SK-N-SH treated with all-trans-retinoic acid at 6 μM for 48 hours (cell line): ENCODE measurements at regions not wholly inside any gene's neighbourhood (a gene's known extent, or its start where the extent isn't known, plus 50 kb on each side); places are given as distances from the start of the nearest gene placed in this dataset.

Experiments used
- ATAC-seq: fragments of 200-7000 bp; cut with Tn5 transposase; 3 replicates; pipeline ENCODE4 v1.9.1; 2020; ENCODE audit warnings: mild to moderate bottlenecking, moderate library complexity
- ARNTL ChIP-seq: fragments of 450-650 bp; formaldehyde crosslinking; IDR thresholded peaks from 2 replicates; pipeline ENCODE4 v1.5.0; 2020; ENCODE audit warnings: low read depth, mild to moderate bottlenecking, moderate library complexity, borderline replicate concordance
- BACH2 ChIP-seq: fragments of 250-450 bp; sonication (Bioruptor Pico); IDR thresholded peaks from 2 replicates; pipeline ENCODE4 v1.9.0; 2021; ENCODE audit warnings: mild to moderate bottlenecking, borderline replicate concordance
- CSDC2 ChIP-seq: fragments of 250-450 bp; sonication (Bioruptor Pico); IDR thresholded peaks from 2 replicates; pipeline ENCODE4 v1.5.0; 2020; ENCODE audit warnings: mild to moderate bottlenecking, moderate library complexity
- ESRRG ChIP-seq: fragments of 250-450 bp; sonication (Bioruptor Pico); IDR thresholded peaks from 2 replicates; pipeline ENCODE4 v1.6.1; 2021; ENCODE audit warnings: mild to moderate bottlenecking
- GLIS3 ChIP-seq: fragments of 250-450 bp; sonication (Bioruptor Pico); IDR thresholded peaks from 2 replicates; pipeline ENCODE4 v1.5.0; 2020; ENCODE audit warnings: mild to moderate bottlenecking, moderate library complexity
- ISL1 ChIP-seq: fragments of 250-450 bp; sonication (Bioruptor Pico); IDR thresholded peaks from 2 replicates; pipeline ENCODE4 v2.1.2; 2022; ENCODE audit warnings: mild to moderate bottlenecking, moderate library complexity
- OSR1 ChIP-seq: fragments of 250-450 bp; sonication (Bioruptor Pico); IDR thresholded peaks from 2 replicates; pipeline ENCODE4 v1.8.0; 2022; ENCODE audit warnings: moderate library complexity, mild to moderate bottlenecking, inconsistent platforms
- PPARA ChIP-seq: fragments of 250-450 bp; sonication (Bioruptor Pico); IDR thresholded peaks from 2 replicates; pipeline ENCODE4 v1.5.0; 2020; ENCODE audit warnings: mild to moderate bottlenecking, borderline replicate concordance
- RARB ChIP-seq: fragments of 250-450 bp; sonication (Bioruptor Pico); IDR thresholded peaks from 2 replicates; pipeline ENCODE4 v1.8.0; 2021; ENCODE audit warnings: mild to moderate bottlenecking, moderate library complexity
- SNAI2 ChIP-seq: fragments of 250-450 bp; sonication (Bioruptor Pico); IDR thresholded peaks from 2 replicates; pipeline ENCODE4 v1.5.0; 2020; ENCODE audit warnings: mild to moderate bottlenecking, moderate library complexity
- TCF4 ChIP-seq: fragments of 250-450 bp; sonication (Bioruptor Pico); IDR thresholded peaks from 2 replicates; pipeline ENCODE4 v1.8.0; 2021; ENCODE audit warnings: mild to moderate bottlenecking, moderate library complexity, borderline replicate concordance
- TOX ChIP-seq: fragments of 250-450 bp; sonication (Bioruptor Pico); IDR thresholded peaks from 2 replicates; pipeline ENCODE4 v1.8.0; 2021; ENCODE audit warnings: mild to moderate bottlenecking, moderate library complexity, borderline replicate concordance
- ZC3H10 ChIP-seq: fragments of 250-450 bp; sonication (Bioruptor Pico); IDR thresholded peaks from 2 replicates; pipeline ENCODE4 v1.5.1; 2021; ENCODE audit warnings: mild to moderate bottlenecking, moderate library complexity
- ZFP3 ChIP-seq: fragments of 250-450 bp; sonication (Bioruptor Pico); IDR thresholded peaks from 2 replicates; pipeline ENCODE4 v1.5.0; 2020; ENCODE audit warnings: mild to moderate bottlenecking, moderate library complexity
- ZFP30 ChIP-seq: fragments of 450-650 bp; formaldehyde crosslinking; IDR thresholded peaks from 2 replicates; pipeline ENCODE4 v1.5.0; 2022; ENCODE audit warnings: mild to moderate bottlenecking, moderate library complexity
- ZNF565 ChIP-seq: fragments of 450-650 bp; formaldehyde crosslinking; conservative IDR thresholded peaks from 2 replicates; pipeline ENCODE4 v1.5.0; 2020; ENCODE audit warnings: low read depth, mild to moderate bottlenecking, moderate library complexity
- ZNF70 ChIP-seq: fragments of 450-650 bp; formaldehyde crosslinking; IDR thresholded peaks from 2 replicates; pipeline ENCODE4 v1.5.0; 2020; ENCODE audit warnings: mild to moderate bottlenecking, moderate library complexity
- TF ChIP-seq, protein P1 (sequence below): fragments of 250-450 bp; sonication (Bioruptor Pico); IDR thresholded peaks from 2 replicates; pipeline ENCODE4 v1.5.1; 2021; ENCODE audit warnings: mild to moderate bottlenecking, moderate library complexity
- TF ChIP-seq, protein P2 (sequence below): fragments of 250-450 bp; sonication (Bioruptor Pico); IDR thresholded peaks from 2 replicates; pipeline ENCODE4 v1.5.0; 2020; ENCODE audit warnings: mild to moderate bottlenecking, moderate library complexity
- TF ChIP-seq, protein P3 (sequence below): fragments of 250-450 bp; sonication (Bioruptor Pico); IDR thresholded peaks from 2 replicates; pipeline ENCODE4 v1.8.0; 2020; ENCODE audit warnings: mild to moderate bottlenecking, moderate library complexity, borderline replicate concordance
- TF ChIP-seq, protein P4 (sequence below): fragments of 250-450 bp; sonication (Bioruptor Pico); IDR thresholded peaks from 2 replicates; pipeline ENCODE4 v1.8.0; 2021; ENCODE audit warnings: low read depth, mild to moderate bottlenecking, moderate library complexity, borderline replicate concordance

DNA sequence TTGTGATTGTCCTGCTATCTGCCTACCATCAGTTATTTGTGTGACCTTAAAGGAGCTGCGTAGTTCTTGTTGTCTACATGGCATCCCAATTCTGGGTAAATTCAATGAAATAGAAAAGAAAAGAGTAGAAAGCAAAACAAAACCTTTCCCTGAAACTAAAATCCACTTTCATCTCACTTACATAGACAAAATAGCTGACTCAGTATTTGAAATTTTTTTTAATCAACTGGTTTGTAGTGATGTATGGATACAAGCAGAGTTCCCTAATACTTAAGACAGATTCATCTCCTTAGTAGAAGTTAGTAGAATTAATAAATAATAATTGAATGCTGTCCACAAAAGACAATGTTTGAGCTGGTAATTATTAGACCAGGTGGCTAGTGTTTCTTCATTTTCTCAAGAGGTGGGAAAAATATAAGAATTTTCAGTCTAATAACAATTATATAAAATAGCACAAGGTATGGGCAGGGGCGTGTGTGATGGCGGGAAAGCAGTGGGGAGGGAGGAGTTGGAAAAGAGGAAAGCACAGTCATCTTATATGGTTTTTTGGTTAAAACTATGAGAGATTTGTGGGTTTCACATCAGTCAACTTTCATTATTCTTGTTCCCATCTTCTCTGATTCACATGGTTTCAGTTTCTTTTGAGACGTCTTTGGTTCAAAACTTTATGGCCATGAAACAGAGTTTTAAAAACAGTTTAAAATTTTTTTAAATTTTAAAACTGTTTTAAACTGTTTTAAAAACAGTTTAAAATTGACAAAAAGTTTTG, 275.2 kb downstream of the SPRY1 start (continued):
- no peak for TF ChIP-seq BACH2 (CRISPR knock-in tag)
- TF ChIP-seq, protein P1, sequence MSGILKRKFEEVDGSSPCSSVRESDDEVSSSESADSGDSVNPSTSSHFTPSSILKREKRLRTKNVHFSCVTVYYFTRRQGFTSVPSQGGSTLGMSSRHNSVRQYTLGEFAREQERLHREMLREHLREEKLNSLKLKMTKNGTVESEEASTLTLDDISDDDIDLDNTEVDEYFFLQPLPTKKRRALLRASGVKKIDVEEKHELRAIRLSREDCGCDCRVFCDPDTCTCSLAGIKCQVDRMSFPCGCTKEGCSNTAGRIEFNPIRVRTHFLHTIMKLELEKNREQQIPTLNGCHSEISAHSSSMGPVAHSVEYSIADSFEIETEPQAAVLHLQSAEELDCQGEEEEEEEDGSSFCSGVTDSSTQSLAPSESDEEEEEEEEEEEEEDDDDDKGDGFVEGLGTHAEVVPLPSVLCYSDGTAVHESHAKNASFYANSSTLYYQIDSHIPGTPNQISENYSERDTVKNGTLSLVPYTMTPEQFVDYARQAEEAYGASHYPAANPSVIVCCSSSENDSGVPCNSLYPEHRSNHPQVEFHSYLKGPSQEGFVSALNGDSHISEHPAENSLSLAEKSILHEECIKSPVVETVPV (CRISPR knock-in tag): no peak
- TF ChIP-seq, all 23 proteins: peak for 0

DNA sequence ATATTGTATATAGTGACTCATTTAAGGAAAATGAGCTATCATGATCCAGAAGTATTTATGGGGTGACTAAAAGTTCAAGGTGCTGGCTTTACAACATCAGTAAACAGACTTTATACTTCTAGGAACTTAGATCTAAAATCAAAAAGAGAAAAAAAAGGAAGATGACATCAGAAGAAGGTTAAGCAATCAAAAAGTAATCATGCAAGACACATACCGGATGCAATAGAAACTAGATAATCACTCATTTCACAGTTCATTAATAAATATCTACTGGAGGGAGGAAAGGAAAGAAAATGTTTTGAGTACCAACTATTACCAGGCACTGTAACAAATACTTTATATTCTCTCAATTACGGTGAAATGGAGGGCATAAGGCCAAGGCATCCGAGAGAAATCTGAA, 276.4 kb downstream of the SPRY1 start:
- ATAC-seq: no peak
- TF ChIP-seq ISL1 (CRISPR knock-in tag) (0 out of 2 replicates have a peak, but pooled peaks have one; percentile 16), ZFP3 (CRISPR knock-in tag) (no peak), ZNF565 (no peak)
- TF ChIP-seq, all 23 proteins: peak for 1

DNA sequence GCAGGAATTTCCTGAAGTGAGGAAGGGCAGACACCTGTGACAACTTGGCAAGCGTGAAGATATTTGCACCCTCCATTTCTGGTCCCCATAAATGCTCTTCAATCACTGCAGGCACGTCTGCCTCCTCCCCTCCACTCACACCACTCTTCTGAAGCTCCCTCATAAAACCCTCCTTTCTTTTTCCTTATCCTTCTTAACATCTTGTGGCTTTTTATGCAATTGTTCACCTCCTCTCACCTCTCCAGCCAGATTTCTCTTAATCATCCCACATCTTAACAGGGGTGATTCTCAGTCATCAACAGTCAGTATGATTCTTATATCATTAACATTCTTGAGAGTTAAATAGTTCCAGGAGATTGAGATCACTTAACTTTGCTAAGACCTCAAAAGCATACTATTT, 277.4 kb downstream of the SPRY1 start:
- TF ChIP-seq RARB (CRISPR knock-in tag): no peak
- TF ChIP-seq ZNF565: no peak
- TF ChIP-seq, protein P2, sequence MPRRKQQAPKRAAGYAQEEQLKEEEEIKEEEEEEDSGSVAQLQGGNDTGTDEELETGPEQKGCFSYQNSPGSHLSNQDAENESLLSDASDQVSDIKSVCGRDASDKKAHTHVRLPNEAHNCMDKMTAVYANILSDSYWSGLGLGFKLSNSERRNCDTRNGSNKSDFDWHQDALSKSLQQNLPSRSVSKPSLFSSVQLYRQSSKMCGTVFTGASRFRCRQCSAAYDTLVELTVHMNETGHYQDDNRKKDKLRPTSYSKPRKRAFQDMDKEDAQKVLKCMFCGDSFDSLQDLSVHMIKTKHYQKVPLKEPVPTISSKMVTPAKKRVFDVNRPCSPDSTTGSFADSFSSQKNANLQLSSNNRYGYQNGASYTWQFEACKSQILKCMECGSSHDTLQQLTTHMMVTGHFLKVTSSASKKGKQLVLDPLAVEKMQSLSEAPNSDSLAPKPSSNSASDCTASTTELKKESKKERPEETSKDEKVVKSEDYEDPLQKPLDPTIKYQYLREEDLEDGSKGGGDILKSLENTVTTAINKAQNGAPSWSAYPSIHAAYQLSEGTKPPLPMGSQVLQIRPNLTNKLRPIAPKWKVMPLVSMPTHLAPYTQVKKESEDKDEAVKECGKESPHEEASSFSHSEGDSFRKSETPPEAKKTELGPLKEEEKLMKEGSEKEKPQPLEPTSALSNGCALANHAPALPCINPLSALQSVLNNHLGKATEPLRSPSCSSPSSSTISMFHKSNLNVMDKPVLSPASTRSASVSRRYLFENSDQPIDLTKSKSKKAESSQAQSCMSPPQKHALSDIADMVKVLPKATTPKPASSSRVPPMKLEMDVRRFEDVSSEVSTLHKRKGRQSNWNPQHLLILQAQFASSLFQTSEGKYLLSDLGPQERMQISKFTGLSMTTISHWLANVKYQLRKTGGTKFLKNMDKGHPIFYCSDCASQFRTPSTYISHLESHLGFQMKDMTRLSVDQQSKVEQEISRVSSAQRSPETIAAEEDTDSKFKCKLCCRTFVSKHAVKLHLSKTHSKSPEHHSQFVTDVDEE: no peak
- TF ChIP-seq, protein P3, sequence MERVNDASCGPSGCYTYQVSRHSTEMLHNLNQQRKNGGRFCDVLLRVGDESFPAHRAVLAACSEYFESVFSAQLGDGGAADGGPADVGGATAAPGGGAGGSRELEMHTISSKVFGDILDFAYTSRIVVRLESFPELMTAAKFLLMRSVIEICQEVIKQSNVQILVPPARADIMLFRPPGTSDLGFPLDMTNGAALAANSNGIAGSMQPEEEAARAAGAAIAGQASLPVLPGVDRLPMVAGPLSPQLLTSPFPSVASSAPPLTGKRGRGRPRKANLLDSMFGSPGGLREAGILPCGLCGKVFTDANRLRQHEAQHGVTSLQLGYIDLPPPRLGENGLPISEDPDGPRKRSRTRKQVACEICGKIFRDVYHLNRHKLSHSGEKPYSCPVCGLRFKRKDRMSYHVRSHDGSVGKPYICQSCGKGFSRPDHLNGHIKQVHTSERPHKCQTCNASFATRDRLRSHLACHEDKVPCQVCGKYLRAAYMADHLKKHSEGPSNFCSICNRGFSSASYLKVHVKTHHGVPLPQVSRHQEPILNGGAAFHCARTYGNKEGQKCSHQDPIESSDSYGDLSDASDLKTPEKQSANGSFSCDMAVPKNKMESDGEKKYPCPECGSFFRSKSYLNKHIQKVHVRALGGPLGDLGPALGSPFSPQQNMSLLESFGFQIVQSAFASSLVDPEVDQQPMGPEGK (CRISPR knock-in tag): no peak
- TF ChIP-seq ESRRG (CRISPR knock-in tag): no peak
- no peak for TF ChIP-seq CSDC2 (CRISPR knock-in tag)
- TF ChIP-seq ISL1 (CRISPR knock-in tag): no peak
- no peak for TF ChIP-seq SNAI2 (CRISPR knock-in tag)
- TF ChIP-seq GLIS3 (CRISPR knock-in tag): no peak
- TF ChIP-seq OSR1 (CRISPR knock-in tag): no peak
- no peak for TF ChIP-seq PPARA (CRISPR knock-in tag)
- TF ChIP-seq, protein P1 (CRISPR knock-in tag): no peak
- no peak for TF ChIP-seq ARNTL (CRISPR knock-in tag)
- TF ChIP-seq, protein P4, sequence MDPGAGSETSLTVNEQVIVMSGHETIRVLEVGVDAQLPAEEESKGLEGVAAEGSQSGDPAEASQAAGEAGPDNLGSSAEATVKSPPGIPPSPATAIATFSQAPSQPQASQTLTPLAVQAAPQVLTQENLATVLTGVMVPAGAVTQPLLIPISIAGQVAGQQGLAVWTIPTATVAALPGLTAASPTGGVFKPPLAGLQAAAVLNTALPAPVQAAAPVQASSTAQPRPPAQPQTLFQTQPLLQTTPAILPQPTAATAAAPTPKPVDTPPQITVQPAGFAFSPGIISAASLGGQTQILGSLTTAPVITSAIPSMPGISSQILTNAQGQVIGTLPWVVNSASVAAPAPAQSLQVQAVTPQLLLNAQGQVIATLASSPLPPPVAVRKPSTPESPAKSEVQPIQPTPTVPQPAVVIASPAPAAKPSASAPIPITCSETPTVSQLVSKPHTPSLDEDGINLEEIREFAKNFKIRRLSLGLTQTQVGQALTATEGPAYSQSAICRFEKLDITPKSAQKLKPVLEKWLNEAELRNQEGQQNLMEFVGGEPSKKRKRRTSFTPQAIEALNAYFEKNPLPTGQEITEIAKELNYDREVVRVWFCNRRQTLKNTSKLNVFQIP (CRISPR knock-in tag): no peak
- no peak for TF ChIP-seq ZFP30 (CRISPR knock-in tag)
- TF ChIP-seq ZNF70 (CRISPR knock-in tag): no peak
- no peak for TF ChIP-seq TOX (CRISPR knock-in tag)
- TF ChIP-seq ZC3H10: no peak
- no peak for TF ChIP-seq TCF4 (CRISPR knock-in tag)
- ATAC-seq: no peak
